NCI-H1694 treated with DMSO at 0.1 percent for 48 hours (cell line): ENCODE measurements at regions not wholly inside any gene's neighbourhood (a gene's known extent, or its start where the extent isn't known, plus 50 kb on each side); places are given as distances from the start of the nearest gene placed in this dataset.
"Not testable (repeated sequence)": the region's sequence is repeated elsewhere in the genome, so short reads cannot be mapped to it uniquely, and the experiment has no call there.

Source experiments
- DNase-seq: peaks from one replicate; lab custom pipeline; 2025; lab: John Stamatoyannopoulos, UW

GRCh38 chr14:40367717-40368116 lies 935.5 kb upstream of the FBXO33 start:
- no peak for DNase-seq

- no peak for DNase-seq
These were observed 933.1 kb upstream of the FBXO33 start for GRCh38 chr14:40365305-40365704.

GRCh38 chr14:40362856-40363255 lies 930.6 kb upstream of the FBXO33 start:
- no peak for DNase-seq

GRCh38 chr14:40354754-40355153 lies 922.5 kb upstream of the FBXO33 start:
- no peak for DNase-seq

- DNase-seq: not testable (repeated sequence)
These were observed 915.9 kb upstream of the FBXO33 start for GRCh38 chr14:40348104-40348503.

GRCh38 chr14:40347675-40348074 lies 915.4 kb upstream of the FBXO33 start:
- no peak for DNase-seq

- DNase-seq: no peak
These were observed 914.0 kb upstream of the FBXO33 start for GRCh38 chr14:40346275-40346674.

GRCh38 chr14:40345334-40345733 lies 913.1 kb upstream of the FBXO33 start:
- no peak for DNase-seq

GRCh38 chr14:40340708-40341107 lies 908.5 kb upstream of the FBXO33 start:
- no peak for DNase-seq

GRCh38 chr14:40336846-40337245 lies 904.6 kb upstream of the FBXO33 start:
- DNase-seq: no peak

GRCh38 chr14:40326519-40326918 lies 894.3 kb upstream of the FBXO33 start:
- DNase-seq: not testable (repeated sequence)

GRCh38 chr14:40318211-40318719 lies 886.0 kb upstream of the FBXO33 start:
- no peak for DNase-seq

GRCh38 chr14:40317690-40318089 lies 885.5 kb upstream of the FBXO33 start:
- no peak for DNase-seq

- DNase-seq: no peak
These were observed 880.1 kb upstream of the FBXO33 start for GRCh38 chr14:40312296-40312695.

GRCh38 chr14:40309124-40309523 lies 876.9 kb upstream of the FBXO33 start:
- DNase-seq: no peak

- no peak for DNase-seq
These were observed 876.0 kb upstream of the FBXO33 start for GRCh38 chr14:40308240-40308639.

- DNase-seq: no peak
These were observed 864.6 kb upstream of the FBXO33 start for GRCh38 chr14:40296821-40297220.

GRCh38 chr14:40292664-40293063 lies 860.4 kb upstream of the FBXO33 start:
- no peak for DNase-seq

- DNase-seq: no peak
These were observed 850.0 kb upstream of the FBXO33 start for GRCh38 chr14:40282196-40282595.

- no peak for DNase-seq
These were observed 848.4 kb upstream of the FBXO33 start for GRCh38 chr14:40280652-40281051.

GRCh38 chr14:40273417-40273816 lies 841.2 kb upstream of the FBXO33 start:
- no peak for DNase-seq

- no peak for DNase-seq
These were observed 839.2 kb upstream of the FBXO33 start for GRCh38 chr14:40271480-40271879.

GRCh38 chr14:40269436-40269835 lies 837.2 kb upstream of the FBXO33 start:
- no peak for DNase-seq

- no peak for DNase-seq
These were observed 836.0 kb upstream of the FBXO33 start for GRCh38 chr14:40268236-40268635.

- no peak for DNase-seq
These were observed 832.9 kb upstream of the FBXO33 start for GRCh38 chr14:40265096-40265495.
